Natural killer cell (primary cell): ENCODE measurements at regions not wholly inside any gene's neighbourhood (a gene's known extent, or its start where the extent isn't known, plus 50 kb on each side); places are given as distances from the start of the nearest gene placed in this dataset.

Experiments
- ATAC-seq, 3 donors: fragments of 150-1000 bp in 2 of 3; fragments of 200-7000 bp in 1 of 3; cut with Tn5 transposase; 1 replicate in 1 of 3; 2 replicates in 2 of 3; pipeline ENCODE4 v1.10.0; 2021; ENCODE audit warnings: mild to moderate bottlenecking in 2 of 3, moderate library complexity in 2 of 3
- DNase-seq, 2 donors: peaks; one replicate each; pipeline versions ENCODE4 v3.0.0 to v3.0.0-alpha.2; 2013 to 2021; ENCODE audit warnings: mixed read lengths in 1 of 2
- H3K27ac ChIP-seq: one replicate; pipeline ENCODE4 v1.5.1; 2013; ENCODE audit warnings: mild to moderate bottlenecking, low read length
- H3K27me3 ChIP-seq: one replicate; pipeline ENCODE4 v1.6.1; 2013; ENCODE audit warnings: low read length; ENCODE audit not compliant: control insufficient read depth, insufficient read depth
- H3K36me3 ChIP-seq: one replicate; pipeline ENCODE4 v1.6.1; 2013; ENCODE audit warnings: low read length; ENCODE audit not compliant: control insufficient read depth, insufficient read depth
- H3K4me1 ChIP-seq: one replicate; pipeline ENCODE4 v1.6.1; 2013; ENCODE audit warnings: low read length; ENCODE audit not compliant: control insufficient read depth, insufficient read depth
- H3K4me3 ChIP-seq: one replicate; pipeline ENCODE4 v1.5.1; 2013; ENCODE audit warnings: low read length
- H3K9me3 ChIP-seq: one replicate; pipeline ENCODE4 v1.6.1; 2013; ENCODE audit warnings: low read length; ENCODE audit not compliant: control insufficient read depth, insufficient read depth
- H3K27ac Mint-ChIP-seq, 2 donors: one replicate each; pipeline ENCODE4 v1.8.0; 2022; ENCODE audit warnings: mild to moderate bottlenecking in 2 of 2, mixed read lengths in 2 of 2, moderate library complexity in 1 of 2
- H3K27me3 Mint-ChIP-seq, 2 donors: one replicate each; pipeline ENCODE4 v1.8.0; 2022; ENCODE audit warnings: low read depth in 2 of 2, mixed read lengths in 2 of 2
- H3K36me3 Mint-ChIP-seq: one replicate; pipeline ENCODE4 v1.8.0; 2022; ENCODE audit warnings: mixed read lengths
- H3K4me1 Mint-ChIP-seq, 2 donors: one replicate each; pipeline ENCODE4 v1.8.0; 2022; ENCODE audit warnings: mixed read lengths in 2 of 2
- H3K4me3 Mint-ChIP-seq: one replicate; pipeline ENCODE4 v1.8.0; 2022; ENCODE audit warnings: mild to moderate bottlenecking, moderate library complexity, mixed read lengths
- H3K9me3 Mint-ChIP-seq, 2 donors: one replicate each; pipeline ENCODE4 v1.8.0; 2022; ENCODE audit warnings: mixed read lengths in 2 of 2
- WGBS: methylation state at CpG from one replicate; pipeline ENCODE4 v1.1.7; 2013; ENCODE audit warnings: missing lambda C conversion rate; ENCODE audit not compliant: insufficient coverage; 5-methylcytosine and 5-hydroxymethylcytosine counted together
- intact Hi-C: fragments of 100-400 bp; cut with micrococcal nuclease; formaldehyde crosslinking; loops from one replicate; pipeline ENCODE4 v1.14.2; 2022
- TF ChIP-seq, protein P1 (sequence below): fragments of 200-600 bp; IDR thresholded peaks from one replicate; pipeline ENCODE4 v1.8.0; 2022; ENCODE audit warnings: antibody characterized with exemption

DNA sequence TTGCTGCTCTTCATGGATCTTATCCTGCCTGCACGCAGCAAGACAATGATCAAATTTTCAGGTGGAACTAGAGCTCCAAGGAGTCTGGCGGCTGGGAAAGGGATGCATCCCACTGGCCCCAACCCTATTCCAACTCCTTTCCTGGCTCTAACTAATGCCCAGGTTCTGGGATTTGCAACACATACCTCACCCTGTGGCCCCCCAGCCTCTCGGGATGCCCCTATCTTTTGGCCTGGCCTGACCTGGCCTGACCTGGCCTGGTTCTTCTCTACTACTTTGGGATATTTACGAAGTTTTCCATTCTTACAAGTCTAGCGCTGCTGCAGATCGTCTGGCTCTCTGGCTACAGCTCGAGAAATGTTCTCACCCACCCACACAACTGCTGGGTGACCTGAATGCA lies 56.4 kb upstream of the CDKN2AIP start:
- Mint-ChIP-seq H3K4me1 (no peaks in the 10 kb centered on the region), H3K27ac (no peak overlapping the region), H3K27me3 (peaks cover 8 to 34% of the 10 kb centered on the region in 2 donors), H3K4me3 (no peak overlapping the region), H3K9me3 (no peaks in the 10 kb centered on the region), H3K36me3 (no peaks in the 10 kb centered on the region)
- H3K4me3 ChIP-seq, result no peak overlapping the region
- TF ChIP-seq, protein P1, sequence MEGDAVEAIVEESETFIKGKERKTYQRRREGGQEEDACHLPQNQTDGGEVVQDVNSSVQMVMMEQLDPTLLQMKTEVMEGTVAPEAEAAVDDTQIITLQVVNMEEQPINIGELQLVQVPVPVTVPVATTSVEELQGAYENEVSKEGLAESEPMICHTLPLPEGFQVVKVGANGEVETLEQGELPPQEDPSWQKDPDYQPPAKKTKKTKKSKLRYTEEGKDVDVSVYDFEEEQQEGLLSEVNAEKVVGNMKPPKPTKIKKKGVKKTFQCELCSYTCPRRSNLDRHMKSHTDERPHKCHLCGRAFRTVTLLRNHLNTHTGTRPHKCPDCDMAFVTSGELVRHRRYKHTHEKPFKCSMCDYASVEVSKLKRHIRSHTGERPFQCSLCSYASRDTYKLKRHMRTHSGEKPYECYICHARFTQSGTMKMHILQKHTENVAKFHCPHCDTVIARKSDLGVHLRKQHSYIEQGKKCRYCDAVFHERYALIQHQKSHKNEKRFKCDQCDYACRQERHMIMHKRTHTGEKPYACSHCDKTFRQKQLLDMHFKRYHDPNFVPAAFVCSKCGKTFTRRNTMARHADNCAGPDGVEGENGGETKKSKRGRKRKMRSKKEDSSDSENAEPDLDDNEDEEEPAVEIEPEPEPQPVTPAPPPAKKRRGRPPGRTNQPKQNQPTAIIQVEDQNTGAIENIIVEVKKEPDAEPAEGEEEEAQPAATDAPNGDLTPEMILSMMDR, result no peak
- H3K27me3 ChIP-seq, result no peaks in the 10 kb centered on the region
- peaks cover 13% of the 10 kb centered on the region for H3K9me3 ChIP-seq
- intact Hi-C loops, result no loop called here
- no peak for ATAC-seq
- 84% methylated on average over 7 of the region's 7 CpGs for WGBS
- no peaks in the 10 kb centered on the region for H3K36me3 ChIP-seq
- H3K4me1 ChIP-seq, result no peaks in the 10 kb centered on the region
- DNase-seq, result no peak
- no peak overlapping the region for H3K27ac ChIP-seq

DNA sequence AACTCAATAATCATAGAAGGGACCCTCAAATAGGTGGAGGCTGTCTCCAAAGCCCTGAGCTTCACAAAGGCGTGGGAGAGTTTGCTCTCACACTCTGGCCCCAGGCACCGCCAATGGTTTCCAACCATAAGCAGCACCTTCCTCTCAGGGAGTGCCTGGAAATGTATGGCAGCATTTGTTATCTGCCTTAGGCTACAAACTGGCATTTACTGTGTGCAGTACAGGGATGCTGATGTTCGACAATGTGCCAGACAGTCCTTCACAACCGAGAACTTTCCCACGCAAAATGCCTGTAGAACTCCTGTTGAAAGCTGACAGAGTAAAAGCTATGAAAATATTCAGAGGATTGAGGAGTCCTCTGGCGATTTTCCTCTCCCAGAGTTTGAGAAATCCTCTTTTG lies 55.7 kb upstream of the CDKN2AIP start:
- no peaks in the 10 kb centered on the region for H3K4me1 ChIP-seq
- no peak for ATAC-seq
- H3K27me3 ChIP-seq, result no peaks in the 10 kb centered on the region
- TF ChIP-seq, protein P1, result no peak
- no peak overlapping the region for H3K4me3 ChIP-seq
- H3K27ac ChIP-seq, result no peak overlapping the region
- Mint-ChIP-seq H3K4me1 (no peaks in the 10 kb centered on the region), H3K36me3 (no peaks in the 10 kb centered on the region), H3K27me3 (peaks cover 10 to 37% of the 10 kb centered on the region in 2 donors), H3K27ac (no peak overlapping the region), H3K9me3 (no peaks in the 10 kb centered on the region), H3K4me3 (no peak overlapping the region)
- intact Hi-C loops, result no loop called here
- 87% methylated on average over 6 of the region's 6 CpGs for WGBS
- H3K36me3 ChIP-seq, result no peaks in the 10 kb centered on the region
- peaks cover 8% of the 10 kb centered on the region for H3K9me3 ChIP-seq
- no peak for DNase-seq

DNA sequence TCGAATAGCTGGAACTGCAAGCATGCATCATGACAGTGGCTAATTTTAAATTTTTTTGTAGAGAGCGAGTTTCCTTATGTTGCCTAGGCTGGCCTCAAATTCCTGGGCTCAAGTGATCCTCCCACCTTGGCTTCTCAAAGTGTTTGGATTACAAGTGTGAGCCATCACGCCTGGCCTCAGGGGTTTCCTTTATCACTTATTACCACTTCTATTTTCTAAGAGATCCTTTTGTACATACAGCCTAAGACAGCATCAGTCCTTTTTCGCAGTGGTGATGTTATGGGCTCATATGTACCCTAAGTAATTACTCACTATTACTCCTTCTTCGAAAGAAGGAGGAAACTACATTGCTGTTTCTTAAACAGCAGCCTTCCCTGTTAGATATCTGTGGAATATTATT lies 54.1 kb upstream of the CDKN2AIP start:
- Histone ChIP-seq H3K4me3 (no peak overlapping the region), H3K27ac (no peak overlapping the region), H3K27me3 (peaks cover 4% of the 10 kb centered on the region), H3K9me3 (no peaks in the 10 kb centered on the region), H3K36me3 (no peaks in the 10 kb centered on the region), H3K4me1 (no peaks in the 10 kb centered on the region)
- Mint-ChIP-seq H3K27me3 (peaks cover 13 to 46% of the 10 kb centered on the region in 2 donors), H3K36me3 (no peaks in the 10 kb centered on the region), H3K4me3 (no peak overlapping the region), H3K4me1 (no peaks in the 10 kb centered on the region), H3K9me3 (no peaks in the 10 kb centered on the region), H3K27ac (no peak overlapping the region)
- WGBS, result 97% methylated on average over 3 of the region's 5 CpGs
- intact Hi-C loops, result no loop called here
- ATAC-seq, result no peak
- TF ChIP-seq, protein P1, result no peak
- no peak for DNase-seq

DNA sequence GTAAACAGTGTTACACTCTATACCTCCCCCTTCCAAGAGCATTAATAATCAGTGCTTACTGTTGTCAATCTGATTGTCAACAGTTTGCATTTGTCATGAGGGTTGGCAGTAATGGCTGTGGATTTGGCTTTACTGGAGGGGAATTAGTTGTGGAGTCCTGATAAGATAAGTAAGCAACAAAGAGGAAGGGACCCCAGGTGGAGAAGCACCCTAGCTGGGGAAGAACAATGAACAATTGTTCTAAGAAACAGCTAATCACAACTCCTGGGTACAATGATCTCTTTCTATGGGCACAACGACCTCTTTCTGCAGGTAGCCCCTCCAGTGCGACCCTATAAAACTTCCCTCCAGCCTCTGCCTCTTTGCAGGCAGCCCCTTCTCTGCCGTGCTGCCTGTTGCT lies 53.2 kb upstream of the CDKN2AIP start:
- H3K9me3 ChIP-seq, result no peaks in the 10 kb centered on the region
- H3K4me1 ChIP-seq, result no peaks in the 10 kb centered on the region
- no peaks in the 10 kb centered on the region for H3K9me3 Mint-ChIP-seq
- WGBS, result 39% methylated on average over 3 of the region's 3 CpGs
- no peak overlapping the region for H3K27ac ChIP-seq
- no peaks in the 10 kb centered on the region for H3K36me3 ChIP-seq
- DNase-seq (no peak), ATAC-seq (no peak)
- H3K4me1 Mint-ChIP-seq, result no peaks in the 10 kb centered on the region
- TF ChIP-seq, protein P1, result no peak
- no peak overlapping the region for H3K27ac Mint-ChIP-seq
- H3K36me3 Mint-ChIP-seq, result no peaks in the 10 kb centered on the region
- peaks cover 4% of the 10 kb centered on the region for H3K27me3 ChIP-seq
- intact Hi-C loops, result no loop called here
- H3K4me3 Mint-ChIP-seq, result no peak overlapping the region
- H3K27me3 Mint-ChIP-seq, result peaks cover 16 to 46% of the 10 kb centered on the region in 2 donors
- no peak overlapping the region for H3K4me3 ChIP-seq
